ENCODE measurements at regions not wholly inside any gene's neighbourhood (a gene's known extent, or its start where the extent isn't known, plus 50 kb on each side); places are given as distances from the start of the nearest gene placed in this dataset.
"Not testable (repeated sequence)": the region's sequence is repeated elsewhere in the genome, so short reads cannot be mapped to it uniquely, and the experiment has no call there.

- Mint-ChIP-seq H3K9me3 (peaks cover 11% of the 10 kb centered on the region), H3K4me1 (no peaks in the 10 kb centered on the region), H3K4me3 (no peak overlapping the region), H3K27ac (no peak overlapping the region), H3K36me3 (ENCODE audit: low read depth) (no peaks in the 10 kb centered on the region), H3K27me3 (ENCODE audit: low read depth, poor library complexity) (no peaks in the 10 kb centered on the region)
- TF ChIP-seq CTCF (IDR thresholded peaks at IDR 0.05), result no peak
- DNase-seq, result no peak
Observed at GRCh38 chr13:87166348-87166747, 504.8 kb upstream of the SLITRK5 start.

GRCh38 chr13:87168390-87168789, 502.8 kb upstream of the SLITRK5 start:
- peaks cover 4% of the 10 kb centered on the region for H3K4me1 Mint-ChIP-seq
- H3K4me3 Mint-ChIP-seq, result no peak overlapping the region
- DNase-seq, result no peak
- H3K27me3 Mint-ChIP-seq (ENCODE audit: low read depth, poor library complexity), result no peaks in the 10 kb centered on the region
- H3K36me3 Mint-ChIP-seq (ENCODE audit: low read depth), result no peaks in the 10 kb centered on the region
- no peak overlapping the region for H3K27ac Mint-ChIP-seq
- no peak for TF ChIP-seq CTCF (IDR thresholded peaks at IDR 0.05)
- no peaks in the 10 kb centered on the region for H3K9me3 Mint-ChIP-seq

GRCh38 chr13:87169337-87169736, 501.8 kb upstream of the SLITRK5 start:
- TF ChIP-seq CTCF (IDR thresholded peaks at IDR 0.05), result no peak
- H3K27me3 Mint-ChIP-seq (ENCODE audit: low read depth, poor library complexity), result no peaks in the 10 kb centered on the region
- no peak for DNase-seq
- H3K9me3 Mint-ChIP-seq, result no peaks in the 10 kb centered on the region
- no peaks in the 10 kb centered on the region for H3K36me3 Mint-ChIP-seq (ENCODE audit: low read depth)
- no peak overlapping the region for H3K4me3 Mint-ChIP-seq
- H3K4me1 Mint-ChIP-seq, result peaks cover 4% of the 10 kb centered on the region
- H3K27ac Mint-ChIP-seq, result no peak overlapping the region

GRCh38 chr13:87172166-87172835, 498.9 kb upstream of the SLITRK5 start:
- DNase-seq, result no peak

GRCh38 chr13:87185138-87185537, 486.0 kb upstream of the SLITRK5 start:
- not testable (repeated sequence) for H3K9me3 Mint-ChIP-seq; H3K4me3 Mint-ChIP-seq; H3K4me1 Mint-ChIP-seq; H3K36me3 Mint-ChIP-seq (ENCODE audit: low read depth); H3K27ac Mint-ChIP-seq; DNase-seq; H3K27me3 Mint-ChIP-seq (ENCODE audit: low read depth, poor library complexity)

More at GRCh38 chr13:87172166-87172835, 498.9 kb upstream of the SLITRK5 start:
- TF ChIP-seq CTCF (IDR thresholded peaks at IDR 0.05), result no peak
- Mint-ChIP-seq H3K9me3 (no peaks in the 10 kb centered on the region), H3K27me3 (ENCODE audit: low read depth, poor library complexity) (no peaks in the 10 kb centered on the region), H3K4me1 (peaks cover 4% of the 10 kb centered on the region), H3K36me3 (ENCODE audit: low read depth) (no peaks in the 10 kb centered on the region), H3K27ac (no peak overlapping the region), H3K4me3 (no peak overlapping the region)

- H3K36me3 Mint-ChIP-seq (ENCODE audit: low read depth); DNase-seq; H3K27me3 Mint-ChIP-seq (ENCODE audit: low read depth, poor library complexity); H3K9me3 Mint-ChIP-seq; H3K4me3 Mint-ChIP-seq; H3K4me1 Mint-ChIP-seq; H3K27ac Mint-ChIP-seq: not testable (repeated sequence)
Observed at GRCh38 chr13:87186647-87187046, 484.5 kb upstream of the SLITRK5 start.

GRCh38 chr13:87191485-87191884, 479.7 kb upstream of the SLITRK5 start:
- H3K4me1 Mint-ChIP-seq; H3K27ac Mint-ChIP-seq; H3K27me3 Mint-ChIP-seq (ENCODE audit: low read depth, poor library complexity); DNase-seq; H3K4me3 Mint-ChIP-seq; H3K36me3 Mint-ChIP-seq (ENCODE audit: low read depth); H3K9me3 Mint-ChIP-seq: not testable (repeated sequence)
